COLO668 (cell line): ENCODE measurements at regions not wholly inside any gene's neighbourhood (a gene's known extent, or its start where the extent isn't known, plus 50 kb on each side); places are given as distances from the start of the nearest gene placed in this dataset.
"Not testable (repeated sequence)": the region's sequence is repeated elsewhere in the genome, so short reads cannot be mapped to it uniquely, and the experiment has no call there.

Source experiments
- DNase-seq: peaks from one replicate; lab custom pipeline; 2025; ENCODE audit not compliant: unreplicated experiment; lab: John Stamatoyannopoulos, UW

- no peak for DNase-seq
These were observed 92.5 kb upstream of the KCNE2 start for GRCh38 chr21:34271189-34271851.

GRCh38 chr21:34272321-34272720 is 91.5 kb upstream of the KCNE2 start:
- DNase-seq = no peak

- DNase-seq = no peak
These were observed 89.8 kb upstream of the KCNE2 start for GRCh38 chr21:34274001-34274400.

GRCh38 chr21:34276711-34277425 is 86.9 kb upstream of the KCNE2 start:
- DNase-seq = no peak

- no peak for DNase-seq
These were observed 85.4 kb upstream of the KCNE2 start for GRCh38 chr21:34278451-34278850.

GRCh38 chr21:34279285-34279684 is 84.5 kb upstream of the KCNE2 start:
- DNase-seq = no peak

- DNase-seq = no peak
These were observed 83.9 kb upstream of the KCNE2 start for GRCh38 chr21:34279883-34280282.

GRCh38 chr21:34280389-34280795 is 83.4 kb upstream of the KCNE2 start:
- no peak for DNase-seq

GRCh38 chr21:34280959-34281358 is 82.8 kb upstream of the KCNE2 start:
- DNase-seq = no peak

GRCh38 chr21:34282223-34282622 is 81.6 kb upstream of the KCNE2 start:
- DNase-seq = no peak

GRCh38 chr21:34284666-34285065 is 79.1 kb upstream of the KCNE2 start:
- DNase-seq = no peak

- DNase-seq = not testable (repeated sequence)
These were observed 75.8 kb upstream of the KCNE2 start for GRCh38 chr21:34288042-34288441.

- no peak for DNase-seq
These were observed 74.0 kb upstream of the KCNE2 start for GRCh38 chr21:34289856-34290255.

- DNase-seq = no peak
These were observed 66.9 kb upstream of the KCNE2 start for GRCh38 chr21:34296878-34297277.

- DNase-seq = no peak
These were observed 65.2 kb upstream of the KCNE2 start for GRCh38 chr21:34298534-34299167.

- no peak for DNase-seq
These were observed 64.7 kb upstream of the KCNE2 start for GRCh38 chr21:34299168-34299539.

GRCh38 chr21:34302521-34302920 is 61.3 kb upstream of the KCNE2 start:
- DNase-seq = no peak

- no peak for DNase-seq
These were observed 57.9 kb upstream of the KCNE2 start for GRCh38 chr21:34305605-34306604.

GRCh38 chr21:34307991-34308532 is 55.7 kb upstream of the KCNE2 start:
- no peak for DNase-seq

GRCh38 chr21:34311561-34312330 is 52.1 kb upstream of the KCNE2 start:
- no peak for DNase-seq
